Sigmoid colon (tissue), 4 donors: ENCODE measurements at regions not wholly inside any gene's neighbourhood (a gene's known extent, or its start where the extent isn't known, plus 50 kb on each side); places are given as distances from the start of the nearest gene placed in this dataset.

Experiments used
- POLR2AphosphoS5 ChIP-seq, 4 donors: sonication (generic); formaldehyde crosslinking; IDR thresholded peaks; one replicate each; pipeline ENCODE4 v1.6.1; 2017; ENCODE audit warnings: antibody characterized with exemption in 4 of 4
- TF ChIP-seq, protein P1 (sequence below), 4 experiments: fragments of 450-650 bp in 3 of 4; fragments of 200-600 bp in 1 of 4; IDR thresholded peaks; one replicate each; pipeline ENCODE4 v1.5.1; 2016 to 2019; ENCODE audit warnings: antibody characterized with exemption in 4 of 4, mild to moderate bottlenecking in 3 of 4, moderate library complexity in 2 of 4

DNA sequence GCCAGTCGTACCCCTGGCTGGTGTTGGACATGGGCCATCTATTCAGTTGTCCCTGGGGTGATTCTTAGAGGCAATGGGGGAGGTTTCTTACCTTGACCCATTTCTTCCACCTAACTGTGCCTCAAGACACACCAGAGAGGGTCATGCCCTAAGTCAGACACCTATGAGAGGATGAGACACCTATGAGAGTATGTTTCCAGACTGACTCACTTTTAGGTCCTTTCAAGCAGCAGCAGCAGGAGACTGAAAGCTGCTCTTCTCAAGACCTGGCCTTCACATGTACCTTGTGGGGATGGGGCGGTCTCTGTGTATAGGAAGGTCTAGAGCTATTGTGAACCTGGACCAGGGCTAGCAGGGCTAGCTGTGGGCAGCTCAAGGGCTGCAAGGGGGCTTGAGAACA lies 130.1 kb downstream of the TENT4A start:
- TF ChIP-seq, protein P1, sequence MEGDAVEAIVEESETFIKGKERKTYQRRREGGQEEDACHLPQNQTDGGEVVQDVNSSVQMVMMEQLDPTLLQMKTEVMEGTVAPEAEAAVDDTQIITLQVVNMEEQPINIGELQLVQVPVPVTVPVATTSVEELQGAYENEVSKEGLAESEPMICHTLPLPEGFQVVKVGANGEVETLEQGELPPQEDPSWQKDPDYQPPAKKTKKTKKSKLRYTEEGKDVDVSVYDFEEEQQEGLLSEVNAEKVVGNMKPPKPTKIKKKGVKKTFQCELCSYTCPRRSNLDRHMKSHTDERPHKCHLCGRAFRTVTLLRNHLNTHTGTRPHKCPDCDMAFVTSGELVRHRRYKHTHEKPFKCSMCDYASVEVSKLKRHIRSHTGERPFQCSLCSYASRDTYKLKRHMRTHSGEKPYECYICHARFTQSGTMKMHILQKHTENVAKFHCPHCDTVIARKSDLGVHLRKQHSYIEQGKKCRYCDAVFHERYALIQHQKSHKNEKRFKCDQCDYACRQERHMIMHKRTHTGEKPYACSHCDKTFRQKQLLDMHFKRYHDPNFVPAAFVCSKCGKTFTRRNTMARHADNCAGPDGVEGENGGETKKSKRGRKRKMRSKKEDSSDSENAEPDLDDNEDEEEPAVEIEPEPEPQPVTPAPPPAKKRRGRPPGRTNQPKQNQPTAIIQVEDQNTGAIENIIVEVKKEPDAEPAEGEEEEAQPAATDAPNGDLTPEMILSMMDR (IDR thresholded peaks at IDR 0.05): no peak
- no peak for TF ChIP-seq POLR2AphosphoS5 (IDR thresholded peaks at IDR 0.05)
